ENCODE measurements at regions not wholly inside any gene's neighbourhood (a gene's known extent, or its start where the extent isn't known, plus 50 kb on each side); places are given as distances from the start of the nearest gene placed in this dataset.

GRCh38 chr4:178306565-178306964, 864.3 kb upstream of the AGA start:
- DNase-seq (ENCODE audit: low spot score, unreplicated experiment), result no peak
- no peaks in the 10 kb centered on the region for H3K27me3 Mint-ChIP-seq
- H3K4me1 Mint-ChIP-seq (ENCODE audit: low read depth), result peaks cover 2% of the 10 kb centered on the region
- H3K9me3 Mint-ChIP-seq (ENCODE audit: low read depth), result no peaks in the 10 kb centered on the region
- no peaks in the 10 kb centered on the region for H3K36me3 Mint-ChIP-seq (ENCODE audit: insufficient read depth)
- no peak overlapping the region for H3K4me3 Mint-ChIP-seq (ENCODE audit: low read depth)
- no peak for TF ChIP-seq CTCF (IDR thresholded peaks at IDR 0.05; ENCODE audit: unreplicated experiment)
- H3K27ac Mint-ChIP-seq, result no peak overlapping the region

DNA sequence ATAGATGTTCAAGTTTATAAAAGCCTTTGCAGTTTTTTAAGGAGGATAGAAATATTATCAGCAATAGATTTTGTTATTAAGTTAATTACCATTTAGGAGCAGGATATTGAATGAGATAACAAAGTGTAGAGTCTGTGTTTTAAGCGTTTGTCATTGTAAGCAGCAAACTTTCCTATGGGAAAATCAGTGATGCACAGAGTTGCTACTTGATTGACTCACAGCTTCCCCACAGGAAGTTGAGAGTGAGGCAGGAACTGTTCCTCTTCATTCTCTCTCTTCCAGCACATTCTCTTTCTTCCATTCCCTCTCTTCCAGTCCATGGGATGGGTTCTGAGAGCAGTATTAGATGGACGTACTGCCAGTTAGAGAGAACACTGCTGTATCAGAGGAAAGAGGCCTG, 867.7 kb upstream of the AGA start:
- no peaks in the 10 kb centered on the region for H3K4me1 Mint-ChIP-seq (ENCODE audit: low read depth)
- H3K9me3 Mint-ChIP-seq (ENCODE audit: low read depth), result no peaks in the 10 kb centered on the region
- H3K27ac Mint-ChIP-seq, result no peak overlapping the region
- H3K36me3 Mint-ChIP-seq (ENCODE audit: insufficient read depth), result no peaks in the 10 kb centered on the region
- H3K4me3 Mint-ChIP-seq (ENCODE audit: low read depth), result no peak overlapping the region
- no peak for DNase-seq (ENCODE audit: low spot score, unreplicated experiment)
- TF ChIP-seq CTCF (IDR thresholded peaks at IDR 0.05; ENCODE audit: unreplicated experiment), result no peak
- H3K27me3 Mint-ChIP-seq, result no peaks in the 10 kb centered on the region

- Mint-ChIP-seq H3K4me1 (ENCODE audit: low read depth) (no peaks in the 10 kb centered on the region), H3K4me3 (ENCODE audit: low read depth) (no peak overlapping the region), H3K27me3 (no peaks in the 10 kb centered on the region), H3K27ac (no peak overlapping the region), H3K9me3 (ENCODE audit: low read depth) (no peaks in the 10 kb centered on the region), H3K36me3 (ENCODE audit: insufficient read depth) (no peaks in the 10 kb centered on the region)
- no peak for TF ChIP-seq CTCF (IDR thresholded peaks at IDR 0.05; ENCODE audit: unreplicated experiment)
- DNase-seq (ENCODE audit: low spot score, unreplicated experiment), result no peak
Observed at GRCh38 chr4:178311997-178312396, 869.8 kb upstream of the AGA start.

DNA sequence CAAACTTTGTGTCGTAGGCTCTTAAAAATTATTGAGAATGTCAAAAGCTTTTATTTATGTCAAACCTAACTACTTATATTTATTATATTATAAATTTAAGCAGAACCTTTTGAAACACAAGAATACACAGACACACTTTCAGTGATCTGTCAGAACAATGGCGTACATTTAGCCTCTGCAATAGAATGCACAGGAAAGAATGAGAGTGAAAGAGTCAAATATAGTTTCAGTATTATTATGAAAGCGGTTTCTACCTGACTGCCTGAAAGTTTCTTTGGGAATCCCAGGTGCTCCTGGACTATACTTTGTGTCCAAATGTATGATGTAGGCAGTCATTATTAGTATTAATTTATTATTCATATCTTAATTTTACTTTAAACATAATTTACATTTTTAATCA, 872.0 kb upstream of the AGA start:
- Mint-ChIP-seq H3K9me3 (ENCODE audit: low read depth) (no peaks in the 10 kb centered on the region), H3K4me1 (ENCODE audit: low read depth) (no peaks in the 10 kb centered on the region), H3K27me3 (no peaks in the 10 kb centered on the region), H3K27ac (no peak overlapping the region), H3K36me3 (ENCODE audit: insufficient read depth) (no peaks in the 10 kb centered on the region), H3K4me3 (ENCODE audit: low read depth) (no peak overlapping the region)
- no peak for DNase-seq (ENCODE audit: low spot score, unreplicated experiment)
- TF ChIP-seq CTCF (IDR thresholded peaks at IDR 0.05; ENCODE audit: unreplicated experiment), result no peak

GRCh38 chr4:178316211-178316610, 874.0 kb upstream of the AGA start:
- H3K27ac Mint-ChIP-seq, result no peak overlapping the region
- no peak for DNase-seq (ENCODE audit: low spot score, unreplicated experiment)
- H3K36me3 Mint-ChIP-seq (ENCODE audit: insufficient read depth), result no peaks in the 10 kb centered on the region
- no peak overlapping the region for H3K4me3 Mint-ChIP-seq (ENCODE audit: low read depth)
- no peaks in the 10 kb centered on the region for H3K4me1 Mint-ChIP-seq (ENCODE audit: low read depth)
- peaks cover 9% of the 10 kb centered on the region for H3K9me3 Mint-ChIP-seq (ENCODE audit: low read depth)
- H3K27me3 Mint-ChIP-seq, result no peaks in the 10 kb centered on the region
- TF ChIP-seq CTCF (IDR thresholded peaks at IDR 0.05; ENCODE audit: unreplicated experiment), result no peak
